IMR-90 (cell line): ENCODE measurements at regions not wholly inside any gene's neighbourhood (a gene's known extent, or its start where the extent isn't known, plus 50 kb on each side); places are given as distances from the start of the nearest gene placed in this dataset.

Experiments
- ATAC-seq: fragments of 200-7000 bp; cut with Tn5 transposase; 2 replicates; pipeline ENCODE4 v1.9.1; 2020; ENCODE audit warnings: low read depth, mild to moderate bottlenecking, moderate library complexity
- BruUV-seq: library from RNA; stranded (reverse); fragments of 400-500 nt; replicated peaks from 2 replicates; lab custom pipeline; 2021; lab: Mats Ljungman, UMichigan
- CTCF ChIA-PET: fragments of 300-600 bp; formaldehyde crosslinking; extraction: SDS; loops from one replicate; lab custom pipeline; 2021; ENCODE audit warnings: antibody characterized with exemption; lab: Yijun Ruan, JAX
- POLR2A ChIA-PET: fragments of 300-600 bp; sonication (Branson Sonifier 250); formaldehyde crosslinking; loops from one replicate; lab custom pipeline; 2022; ENCODE audit warnings: antibody characterized with exemption; ENCODE audit not compliant: unreplicated experiment; lab: Charles Lee
- DNase-seq: peaks from one replicate; pipeline ENCODE4 v3.0.0; 2013
- H2AFZ ChIP-seq: replicated peaks from 2 replicates; pipeline ENCODE3; 2013; ENCODE audit warnings: low read length, mild to moderate bottlenecking; ENCODE audit not compliant: poor library complexity
- H2AK5ac ChIP-seq: 2 replicates; pipeline ENCODE4 v1.6.1; 2013; ENCODE audit warnings: low read depth, low read length, inconsistent platforms
- H2AK9ac ChIP-seq: replicated peaks from 2 replicates; pipeline ENCODE3; 2013; ENCODE audit warnings: mild to moderate bottlenecking, low read depth, low read length, moderate library complexity; ENCODE audit not compliant: poor library complexity
- H2BK120ac ChIP-seq: 2 replicates; pipeline ENCODE4 v1.6.1; 2013; ENCODE audit warnings: low read depth, low read length, inconsistent platforms
- H2BK15ac ChIP-seq: 3 replicates; pipeline ENCODE4 v1.6.1; 2013; ENCODE audit warnings: low read depth, low read length, inconsistent platforms
- H2BK20ac ChIP-seq: 2 replicates; pipeline ENCODE4 v1.6.1; 2013; ENCODE audit warnings: low read depth, mild to moderate bottlenecking, inconsistent platforms, low read length, moderate library complexity
- H2BK5ac ChIP-seq: 2 replicates; pipeline ENCODE4 v1.6.1; 2013; ENCODE audit warnings: mild to moderate bottlenecking, low read depth, low read length, inconsistent platforms; ENCODE audit not compliant: poor library complexity, severe bottlenecking
- H3K14ac ChIP-seq: replicated peaks from 2 replicates; pipeline ENCODE4 v1.6.1; 2013; ENCODE audit warnings: low read depth, low read length, inconsistent platforms
- H3K18ac ChIP-seq: 2 replicates; pipeline ENCODE4 v1.6.1; 2013; ENCODE audit warnings: low read depth, low read length, control low read depth
- H3K23ac ChIP-seq: 2 replicates; pipeline ENCODE4 v1.6.1; 2013; ENCODE audit warnings: low read depth, low read length, inconsistent platforms
- H3K27ac ChIP-seq: 2 replicates; pipeline ENCODE4 v1.5.1; 2013; ENCODE audit warnings: mild to moderate bottlenecking, control low read depth, low read length; ENCODE audit not compliant: insufficient read depth
- H3K27me3 ChIP-seq: 2 replicates; pipeline ENCODE4 v1.6.1; 2013; ENCODE audit warnings: low read length; ENCODE audit not compliant: control insufficient read depth, insufficient read depth
- H3K36me3 ChIP-seq: 2 replicates; pipeline ENCODE4 v1.6.1; 2013; ENCODE audit warnings: low read length, mixed read lengths; ENCODE audit not compliant: control insufficient read depth, insufficient read depth
- H3K4ac ChIP-seq: 2 replicates; pipeline ENCODE4 v1.6.1; 2013; ENCODE audit warnings: low read depth, low read length, inconsistent platforms
- H3K4me1 ChIP-seq: 2 replicates; pipeline ENCODE4 v1.6.1; 2013; ENCODE audit warnings: low read length, mixed read lengths; ENCODE audit not compliant: control insufficient read depth, insufficient read depth
- H3K4me2 ChIP-seq: 2 replicates; pipeline ENCODE4 v1.6.1; 2013; ENCODE audit warnings: low read depth, mild to moderate bottlenecking, control low read depth, low read length, moderate library complexity
- H3K4me3 ChIP-seq: 2 replicates; pipeline ENCODE4 v1.5.1; 2013; ENCODE audit warnings: low read depth, mild to moderate bottlenecking, control low read depth, low read length, moderate library complexity; ENCODE audit not compliant: insufficient read depth
- H3K56ac ChIP-seq: 2 replicates; pipeline ENCODE4 v1.6.1; 2013; ENCODE audit warnings: low read length, inconsistent platforms; ENCODE audit not compliant: insufficient read depth; ENCODE audit errors: extremely low read depth
- H3K79me1 ChIP-seq, 2 experiments: 2 replicates each; pipeline ENCODE4 v1.6.1; 2013; ENCODE audit warnings: low read length in 2 of 2, inconsistent platforms in 1 of 2, low read depth in 1 of 2
- H3K9ac ChIP-seq: 2 replicates; pipeline ENCODE4 v1.6.1; 2013; ENCODE audit warnings: low read depth, low read length, control low read depth
- H3K9me1 ChIP-seq: 2 replicates; pipeline ENCODE4 v1.6.1; 2013; ENCODE audit warnings: low read length, inconsistent platforms; ENCODE audit not compliant: insufficient read depth
- H3K9me3 ChIP-seq: 2 replicates; pipeline ENCODE4 v1.6.1; 2013; ENCODE audit warnings: low read length; ENCODE audit not compliant: control insufficient read depth, insufficient read depth
- H4K20me1 ChIP-seq: 2 replicates; pipeline ENCODE4 v1.6.1; 2013; ENCODE audit warnings: low read length, inconsistent platforms; ENCODE audit not compliant: insufficient read depth
- H4K5ac ChIP-seq: 2 replicates; pipeline ENCODE4 v1.6.1; 2013; ENCODE audit warnings: mild to moderate bottlenecking, low read depth, low read length, control low read depth
- H4K8ac ChIP-seq, 2 experiments: 2 replicates each; pipeline ENCODE4 v1.6.1; 2013; ENCODE audit warnings: low read depth in 2 of 2, low read length in 2 of 2, control low read depth in 1 of 2, inconsistent platforms in 1 of 2
- H4K91ac ChIP-seq: 2 replicates; pipeline ENCODE4 v1.6.1; 2013; ENCODE audit warnings: low read depth, low read length, inconsistent platforms; ENCODE audit not compliant: insufficient read depth
- FOS ChIP-seq: fragments of 150-350 bp; IDR thresholded peaks from 2 replicates; pipeline ENCODE4 v1.6.1; 2016; ENCODE audit warnings: low read depth, low read length
- MAZ ChIP-seq: IDR thresholded peaks from 2 replicates; pipeline ENCODE4 v1.6.1; 2012; ENCODE audit warnings: low read depth, mild to moderate bottlenecking, low read length, improper control_type of control experiment, moderate library complexity, borderline replicate concordance
- NFE2L2 ChIP-seq: fragments of 150-350 bp; IDR thresholded peaks from 2 replicates; pipeline ENCODE4 v1.6.1; 2016; ENCODE audit warnings: low read depth, mild to moderate bottlenecking, low read length
- POLR2A ChIP-seq: IDR thresholded peaks from 2 replicates; pipeline ENCODE4 v1.6.1; 2012; ENCODE audit warnings: mild to moderate bottlenecking, low read depth, low read length
- WGBS, 2 experiments: methylation state at CpG; one replicate each; pipeline versions ENCODE4 v1.1.5 to v1.1.7; 2013; ENCODE audit warnings: missing lambda C conversion rate in 2 of 2; ENCODE audit not compliant: insufficient read length in 1 of 2; ENCODE audit errors: extremely low coverage in 2 of 2; 5-methylcytosine and 5-hydroxymethylcytosine counted together
- dilution Hi-C: fragments of 300-500 bp; cut with HindIII; formaldehyde crosslinking; loops from one replicate; pipeline ENCODE4 v1.14.3; 2018; ENCODE audit warnings: low sequenced_read_pairs; ENCODE audit not compliant: unreplicated experiment
- in situ Hi-C: fragments of 300-500 bp; cut with MboI; formaldehyde crosslinking; loops from 3 replicates; pipeline ENCODE4 v1.14.3; 2019; ENCODE audit warnings: low sequenced_read_pairs, inconsistent platforms, mixed read lengths
- intact Hi-C: fragments of 100-400 bp; cut with micrococcal nuclease; formaldehyde crosslinking; loops from 2 replicates; pipeline ENCODE4 v1.10.0; 2022
- TF ChIP-seq, protein P1 (sequence below): fragments of 150-350 bp; IDR thresholded peaks from 2 replicates; pipeline ENCODE4 v1.6.1; 2017; ENCODE audit warnings: mild to moderate bottlenecking, antibody characterized with exemption, low read length, low read depth

DNA sequence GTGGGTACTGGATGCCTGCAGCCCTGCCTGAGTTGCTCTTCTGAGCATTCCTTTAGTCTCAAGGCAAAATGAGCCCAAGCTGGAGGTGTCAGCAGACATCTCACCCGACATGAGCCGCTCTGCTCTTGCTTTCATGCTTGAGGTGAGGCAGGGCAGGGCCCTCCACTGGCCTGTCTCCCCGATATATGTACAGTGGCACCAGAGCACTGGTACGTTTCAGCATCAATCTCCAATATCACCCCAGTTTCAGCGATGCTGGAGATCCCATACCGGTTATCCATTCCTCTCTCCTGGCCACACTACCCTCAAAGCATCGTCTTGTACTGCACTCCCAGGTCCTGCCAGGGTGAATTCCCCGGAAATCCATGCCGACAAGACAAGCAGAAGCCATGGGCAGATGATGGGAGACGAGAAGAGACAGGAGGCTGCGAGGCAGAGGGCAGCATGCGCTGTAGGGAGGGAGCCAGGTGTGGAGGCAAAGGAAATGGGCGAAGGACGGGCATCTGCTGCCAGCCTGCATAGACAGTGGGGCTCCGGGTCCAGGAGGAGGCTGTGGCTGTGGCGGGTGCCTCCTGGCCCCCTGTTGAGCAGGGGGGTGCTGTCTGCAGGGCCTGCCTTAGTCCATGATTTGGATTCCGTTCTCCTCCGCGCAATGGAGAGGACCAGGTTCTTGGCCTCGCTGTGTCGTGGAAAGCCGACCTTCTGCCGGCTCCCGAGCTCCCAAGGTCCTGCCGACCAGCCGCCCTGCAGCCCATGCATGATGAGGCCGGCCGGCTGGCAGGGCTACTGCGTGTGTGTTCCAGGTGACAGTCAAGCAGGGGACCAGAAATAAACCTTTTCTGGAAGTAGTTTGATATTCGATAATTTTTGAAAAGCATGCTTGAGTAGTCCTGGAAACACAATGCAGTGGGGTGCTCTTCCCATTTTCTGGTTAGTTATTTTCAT is 152.2 kb upstream of the IRX2 start (continued):
- TF ChIP-seq MAZ: no peak

DNA sequence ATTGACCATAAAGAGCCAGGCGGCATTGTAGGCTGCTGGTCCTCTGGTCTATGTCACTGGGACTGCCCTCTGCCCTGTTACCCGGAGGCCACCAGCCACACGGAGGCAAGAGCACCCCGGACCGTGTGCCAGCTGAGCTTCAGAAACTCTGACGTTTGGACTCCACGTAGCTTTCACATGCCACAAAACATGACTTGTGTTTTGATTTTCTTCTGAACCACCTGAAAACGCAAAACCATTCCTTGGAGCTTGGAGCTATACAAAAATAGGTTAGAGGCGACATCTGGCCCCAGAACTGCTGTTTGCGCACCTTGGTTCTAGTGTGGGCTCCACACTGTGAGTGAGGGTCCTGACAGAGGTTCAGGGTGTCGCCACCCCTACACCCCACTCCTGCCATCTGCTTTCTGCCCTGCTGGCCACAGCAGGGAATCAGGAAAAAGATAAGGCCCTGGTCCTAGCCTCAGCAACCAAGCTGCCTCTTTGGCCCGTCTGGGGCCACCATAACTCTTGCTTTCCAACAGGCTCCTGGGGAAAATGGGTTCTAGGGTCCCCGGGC is 151.3 kb upstream of the IRX2 start:
- Histone ChIP-seq H3K9me3 (peaks cover 52% of the 10 kb centered on the region), H2AFZ (no peak overlapping the region), H3K4ac (no peak overlapping the region), H3K4me2 (no peak overlapping the region), H3K9me1 (no peaks in the 10 kb centered on the region), H3K36me3 (no peaks in the 10 kb centered on the region), H3K14ac (no peak overlapping the region), H2BK15ac (no peak overlapping the region), H3K4me1 (no peaks in the 10 kb centered on the region), H2AK9ac (no peak overlapping the region), H4K20me1 (no peaks in the 10 kb centered on the region), H3K79me1 (no peaks in the 10 kb centered on the region), H2BK5ac (no peak overlapping the region), H4K8ac (no peak overlapping the region), H2BK120ac (no peak overlapping the region), H3K23ac (no peak overlapping the region), H4K5ac (no peak overlapping the region), H3K18ac (no peak overlapping the region), H2AK5ac (no peak overlapping the region), H3K27me3 (no peaks in the 10 kb centered on the region), H3K4me3 (no peak overlapping the region), H3K56ac (no peak overlapping the region), H3K27ac (no peak overlapping the region), H3K9ac (no peak overlapping the region), H4K91ac (no peak overlapping the region), H2BK20ac (no peak overlapping the region)
- BruUV-seq: no TSS peak
- intact Hi-C loops: no loop called here
- WGBS, 2 experiments: 79% methylated on average over 8 of the region's 13 CpGs; no CpG with 5 or more reads in 1 of the 2 experiments
- DNase-seq: no peak
- ATAC-seq: no peak
- dilution Hi-C loops: no loop called here
- ChIA-PET POLR2A (no interaction called here), CTCF (no interaction called here)
- in situ Hi-C loops: no loop called here
- no peak for TF ChIP-seq FOS
- no peak for TF ChIP-seq POLR2A
- TF ChIP-seq NFE2L2: no peak
- TF ChIP-seq, protein P1, sequence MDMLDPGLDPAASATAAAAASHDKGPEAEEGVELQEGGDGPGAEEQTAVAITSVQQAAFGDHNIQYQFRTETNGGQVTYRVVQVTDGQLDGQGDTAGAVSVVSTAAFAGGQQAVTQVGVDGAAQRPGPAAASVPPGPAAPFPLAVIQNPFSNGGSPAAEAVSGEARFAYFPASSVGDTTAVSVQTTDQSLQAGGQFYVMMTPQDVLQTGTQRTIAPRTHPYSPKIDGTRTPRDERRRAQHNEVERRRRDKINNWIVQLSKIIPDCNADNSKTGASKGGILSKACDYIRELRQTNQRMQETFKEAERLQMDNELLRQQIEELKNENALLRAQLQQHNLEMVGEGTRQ: no peak
